ENCODE measurements at regions not wholly inside any gene's neighbourhood (a gene's known extent, or its start where the extent isn't known, plus 50 kb on each side); places are given as distances from the start of the nearest gene placed in this dataset.

GRCh38 chr13:63337041-63337440, 1921.4 kb upstream of the PCDH20 start:
- Histone ChIP-seq H3K27me3 (ENCODE audit: low read depth, low read length) (no peaks in the 10 kb centered on the region), H3K36me3 (ENCODE audit: control insufficient read depth in 1 of 2, insufficient read depth in 2 of 2, low read length in 2 of 2) (no peaks in the 10 kb centered on the region), H3K4me1 (ENCODE audit: control insufficient read depth in 1 of 2, insufficient read depth in 2 of 2, low read length in 2 of 2) (no peaks in the 10 kb centered on the region), H3K27ac (ENCODE audit: low read length) (no peak overlapping the region), H3K4me3 (ENCODE audit: low read depth in 1 of 2, low read length in 2 of 2) (no peak overlapping the region), H3K9me3 (ENCODE audit: control insufficient read depth in 1 of 2, low read length in 2 of 2) (no peaks in the 10 kb centered on the region)

GRCh38 chr13:63336549-63336948, 1920.9 kb upstream of the PCDH20 start:
- H3K4me3 ChIP-seq (ENCODE audit: low read depth in 1 of 2, low read length in 2 of 2): no peak overlapping the region
- H3K9me3 ChIP-seq (ENCODE audit: control insufficient read depth in 1 of 2, low read length in 2 of 2): no peaks in the 10 kb centered on the region
- no peaks in the 10 kb centered on the region for H3K4me1 ChIP-seq (ENCODE audit: control insufficient read depth in 1 of 2, insufficient read depth in 2 of 2, low read length in 2 of 2)
- no peak overlapping the region for H3K27ac ChIP-seq (ENCODE audit: low read length)
- no peaks in the 10 kb centered on the region for H3K27me3 ChIP-seq (ENCODE audit: low read depth, low read length)
- H3K36me3 ChIP-seq (ENCODE audit: control insufficient read depth in 1 of 2, insufficient read depth in 2 of 2, low read length in 2 of 2): no peaks in the 10 kb centered on the region

GRCh38 chr13:63327584-63327983, 1911.9 kb upstream of the PCDH20 start:
- Histone ChIP-seq H3K4me1 (ENCODE audit: control insufficient read depth in 1 of 2, insufficient read depth in 2 of 2, low read length in 2 of 2) (no peaks in the 10 kb centered on the region), H3K4me3 (ENCODE audit: low read depth in 1 of 2, low read length in 2 of 2) (no peak overlapping the region), H3K27me3 (ENCODE audit: low read depth, low read length) (no peaks in the 10 kb centered on the region), H3K27ac (ENCODE audit: low read length) (no peak overlapping the region), H3K36me3 (ENCODE audit: control insufficient read depth in 1 of 2, insufficient read depth in 2 of 2, low read length in 2 of 2) (no peaks in the 10 kb centered on the region), H3K9me3 (ENCODE audit: control insufficient read depth in 1 of 2, low read length in 2 of 2) (no peaks in the 10 kb centered on the region)

DNA sequence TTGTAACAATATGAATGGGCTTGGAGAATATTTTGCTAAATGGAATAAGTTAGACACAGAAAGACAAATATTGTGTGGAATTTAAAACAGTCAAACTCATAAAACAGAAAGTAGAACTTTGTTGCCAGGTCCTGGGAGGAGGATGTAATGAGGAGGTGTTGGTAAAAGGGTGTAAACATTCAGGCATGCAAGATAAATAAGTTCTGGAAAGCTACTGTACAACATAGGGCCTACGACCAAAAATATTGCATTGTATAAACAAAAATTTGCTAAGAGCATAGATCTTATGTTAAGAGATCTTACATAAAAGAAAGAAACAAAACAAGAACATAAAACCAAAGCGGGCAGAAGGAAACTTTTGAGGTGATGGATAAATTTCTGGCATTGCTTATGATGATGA, 1907.8 kb upstream of the PCDH20 start:
- H3K27me3 ChIP-seq (ENCODE audit: low read depth, low read length): no peaks in the 10 kb centered on the region
- no peaks in the 10 kb centered on the region for H3K36me3 ChIP-seq (ENCODE audit: control insufficient read depth in 1 of 2, insufficient read depth in 2 of 2, low read length in 2 of 2)

DNA sequence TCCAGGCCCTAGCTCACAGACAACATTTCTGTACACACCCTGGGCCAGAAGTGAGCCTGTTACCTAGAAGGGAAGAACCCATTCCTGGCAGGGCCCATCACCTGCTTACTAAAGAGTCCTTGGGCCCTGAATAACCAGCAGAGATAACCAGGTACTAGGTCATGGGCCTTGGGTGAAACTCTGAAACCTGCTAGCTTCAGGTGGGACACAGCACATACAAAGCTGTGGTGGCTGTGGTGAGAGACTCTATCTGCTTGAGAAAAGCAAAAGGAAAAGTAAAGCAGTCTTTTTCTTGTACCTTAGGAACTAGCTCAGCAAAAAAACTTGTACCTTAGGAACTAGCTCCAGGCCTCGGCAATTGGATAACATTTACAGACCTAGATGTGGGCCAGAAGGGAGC, 1895.9 kb upstream of the PCDH20 start:
- H3K27ac ChIP-seq (ENCODE audit: low read length): no peak overlapping the region
- no peak overlapping the region for H3K4me3 ChIP-seq (ENCODE audit: low read depth in 1 of 2, low read length in 2 of 2)
- H3K27me3 ChIP-seq (ENCODE audit: low read depth, low read length): no peaks in the 10 kb centered on the region
- no peaks in the 10 kb centered on the region for H3K9me3 ChIP-seq (ENCODE audit: control insufficient read depth in 1 of 2, low read length in 2 of 2)
- H3K4me1 ChIP-seq (ENCODE audit: control insufficient read depth in 1 of 2, insufficient read depth in 2 of 2, low read length in 2 of 2): no peaks in the 10 kb centered on the region
- H3K36me3 ChIP-seq (ENCODE audit: control insufficient read depth in 1 of 2, insufficient read depth in 2 of 2, low read length in 2 of 2): no peaks in the 10 kb centered on the region

More for the DNA sequence above, 1907.8 kb upstream of the PCDH20 start:
- H3K4me3 ChIP-seq (ENCODE audit: low read depth in 1 of 2, low read length in 2 of 2): no peak overlapping the region
- H3K27ac ChIP-seq (ENCODE audit: low read length): no peak overlapping the region
- no peaks in the 10 kb centered on the region for H3K9me3 ChIP-seq (ENCODE audit: control insufficient read depth in 1 of 2, low read length in 2 of 2)
- H3K4me1 ChIP-seq (ENCODE audit: control insufficient read depth in 1 of 2, insufficient read depth in 2 of 2, low read length in 2 of 2): no peaks in the 10 kb centered on the region

- no peak overlapping the region for H3K27ac ChIP-seq (ENCODE audit: low read length)
- H3K36me3 ChIP-seq (ENCODE audit: control insufficient read depth in 1 of 2, insufficient read depth in 2 of 2, low read length in 2 of 2): no peaks in the 10 kb centered on the region
- no peaks in the 10 kb centered on the region for H3K9me3 ChIP-seq (ENCODE audit: control insufficient read depth in 1 of 2, low read length in 2 of 2)
- no peaks in the 10 kb centered on the region for H3K27me3 ChIP-seq (ENCODE audit: low read depth, low read length)
- H3K4me1 ChIP-seq (ENCODE audit: control insufficient read depth in 1 of 2, insufficient read depth in 2 of 2, low read length in 2 of 2): no peaks in the 10 kb centered on the region
- no peak overlapping the region for H3K4me3 ChIP-seq (ENCODE audit: low read depth in 1 of 2, low read length in 2 of 2)
These were observed 1893.0 kb upstream of the PCDH20 start for GRCh38 chr13:63308549-63309165.

DNA sequence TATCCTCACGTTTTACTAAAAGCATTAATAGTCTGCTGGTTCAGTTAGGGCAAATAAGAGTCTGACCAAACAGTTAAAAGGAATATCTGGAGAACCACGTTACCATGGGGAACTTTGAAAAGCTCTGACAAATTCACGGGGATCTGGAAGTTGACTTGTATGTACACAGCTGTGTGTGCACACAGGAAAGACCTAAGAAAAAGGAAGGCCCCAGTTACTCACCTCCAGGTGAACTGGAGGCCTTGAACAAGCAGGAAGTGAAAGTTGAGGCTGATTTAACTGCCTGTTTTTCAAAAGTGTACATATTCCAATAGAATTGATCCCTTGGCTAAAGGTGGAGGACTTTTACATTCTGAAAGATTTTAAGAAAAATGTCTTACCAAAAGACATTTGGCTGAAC, 1891.6 kb upstream of the PCDH20 start:
- no peak overlapping the region for H3K4me3 ChIP-seq (ENCODE audit: low read depth in 1 of 2, low read length in 2 of 2)

GRCh38 chr13:63305641-63306133, 1890.0 kb upstream of the PCDH20 start:
- H3K4me1 ChIP-seq (ENCODE audit: control insufficient read depth in 1 of 2, insufficient read depth in 2 of 2, low read length in 2 of 2): no peaks in the 10 kb centered on the region
- H3K4me3 ChIP-seq (ENCODE audit: low read depth in 1 of 2, low read length in 2 of 2): no peak overlapping the region
- no peaks in the 10 kb centered on the region for H3K36me3 ChIP-seq (ENCODE audit: control insufficient read depth in 1 of 2, insufficient read depth in 2 of 2, low read length in 2 of 2)
- H3K27ac ChIP-seq (ENCODE audit: low read length): no peak overlapping the region
- H3K9me3 ChIP-seq (ENCODE audit: control insufficient read depth in 1 of 2, low read length in 2 of 2): no peaks in the 10 kb centered on the region
- H3K27me3 ChIP-seq (ENCODE audit: low read depth, low read length): no peaks in the 10 kb centered on the region

More for the DNA sequence above, 1891.6 kb upstream of the PCDH20 start:
- no peak overlapping the region for H3K27ac ChIP-seq (ENCODE audit: low read length)
- H3K27me3 ChIP-seq (ENCODE audit: low read depth, low read length): no peaks in the 10 kb centered on the region
- no peaks in the 10 kb centered on the region for H3K9me3 ChIP-seq (ENCODE audit: control insufficient read depth in 1 of 2, low read length in 2 of 2)
- no peaks in the 10 kb centered on the region for H3K36me3 ChIP-seq (ENCODE audit: control insufficient read depth in 1 of 2, insufficient read depth in 2 of 2, low read length in 2 of 2)
- H3K4me1 ChIP-seq (ENCODE audit: control insufficient read depth in 1 of 2, insufficient read depth in 2 of 2, low read length in 2 of 2): no peaks in the 10 kb centered on the region

DNA sequence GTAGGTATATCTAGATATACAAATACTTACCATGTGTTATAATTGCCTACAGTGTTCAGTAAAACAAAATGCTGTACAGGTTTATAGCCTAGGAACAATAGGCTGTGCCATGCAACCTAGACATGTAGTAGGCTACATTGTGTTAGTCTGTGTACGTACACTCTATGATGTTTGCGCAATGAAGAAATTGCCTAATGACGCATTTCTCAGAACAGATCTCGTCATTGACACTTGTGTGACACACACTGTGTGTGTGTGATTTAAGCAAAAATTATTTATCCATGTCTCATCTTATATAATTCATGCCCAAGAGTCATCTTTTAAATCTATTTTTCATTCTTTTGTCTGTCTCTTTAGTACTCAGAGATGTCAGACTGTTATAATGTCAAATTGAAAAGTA, 1888.8 kb upstream of the PCDH20 start:
- no peak overlapping the region for H3K27ac ChIP-seq (ENCODE audit: low read length)
- H3K4me1 ChIP-seq (ENCODE audit: control insufficient read depth in 1 of 2, insufficient read depth in 2 of 2, low read length in 2 of 2): no peaks in the 10 kb centered on the region
- no peaks in the 10 kb centered on the region for H3K9me3 ChIP-seq (ENCODE audit: control insufficient read depth in 1 of 2, low read length in 2 of 2)
- H3K36me3 ChIP-seq (ENCODE audit: control insufficient read depth in 1 of 2, insufficient read depth in 2 of 2, low read length in 2 of 2): no peaks in the 10 kb centered on the region
- no peak overlapping the region for H3K4me3 ChIP-seq (ENCODE audit: low read depth in 1 of 2, low read length in 2 of 2)
- no peaks in the 10 kb centered on the region for H3K27me3 ChIP-seq (ENCODE audit: low read depth, low read length)

- no peaks in the 10 kb centered on the region for H3K27me3 ChIP-seq (ENCODE audit: low read depth, low read length)
- no peaks in the 10 kb centered on the region for H3K4me1 ChIP-seq (ENCODE audit: control insufficient read depth in 1 of 2, insufficient read depth in 2 of 2, low read length in 2 of 2)
- H3K27ac ChIP-seq (ENCODE audit: low read length): no peak overlapping the region
- H3K9me3 ChIP-seq (ENCODE audit: control insufficient read depth in 1 of 2, low read length in 2 of 2): no peaks in the 10 kb centered on the region
- H3K36me3 ChIP-seq (ENCODE audit: control insufficient read depth in 1 of 2, insufficient read depth in 2 of 2, low read length in 2 of 2): no peaks in the 10 kb centered on the region
- H3K4me3 ChIP-seq (ENCODE audit: low read depth in 1 of 2, low read length in 2 of 2): no peak overlapping the region
These were observed 1884.3 kb upstream of the PCDH20 start for GRCh38 chr13:63299866-63300394.

- Histone ChIP-seq H3K4me3 (ENCODE audit: low read depth in 1 of 2, low read length in 2 of 2) (no peak overlapping the region), H3K27ac (ENCODE audit: low read length) (no peak overlapping the region), H3K9me3 (ENCODE audit: control insufficient read depth in 1 of 2, low read length in 2 of 2) (no peaks in the 10 kb centered on the region), H3K4me1 (ENCODE audit: control insufficient read depth in 1 of 2, insufficient read depth in 2 of 2, low read length in 2 of 2) (no peaks in the 10 kb centered on the region), H3K27me3 (ENCODE audit: low read depth, low read length) (no peaks in the 10 kb centered on the region), H3K36me3 (ENCODE audit: control insufficient read depth in 1 of 2, insufficient read depth in 2 of 2, low read length in 2 of 2) (no peaks in the 10 kb centered on the region)
These were observed 1881.5 kb upstream of the PCDH20 start for GRCh38 chr13:63297163-63297562.

DNA sequence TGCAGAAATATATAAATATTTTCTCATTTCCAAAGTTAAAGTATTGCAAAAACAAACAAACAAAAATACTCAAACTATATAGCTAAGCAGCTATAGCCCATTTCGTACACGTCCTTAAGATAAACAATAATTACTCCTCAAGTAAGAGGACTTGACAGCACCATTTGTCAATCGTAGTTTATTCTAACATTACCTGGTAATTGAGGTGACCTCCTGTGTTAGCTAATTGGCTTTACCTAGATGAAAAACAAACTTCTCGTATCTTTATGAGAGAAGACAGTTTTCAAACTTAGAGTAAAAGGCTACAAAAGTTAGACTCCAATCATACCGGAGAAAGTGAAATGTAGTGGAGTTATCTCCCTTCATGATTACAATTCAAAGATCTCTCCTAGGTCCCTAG, 1876.1 kb upstream of the PCDH20 start:
- H3K36me3 ChIP-seq (ENCODE audit: control insufficient read depth in 1 of 2, insufficient read depth in 2 of 2, low read length in 2 of 2): no peaks in the 10 kb centered on the region
- H3K4me1 ChIP-seq (ENCODE audit: control insufficient read depth in 1 of 2, insufficient read depth in 2 of 2, low read length in 2 of 2): no peaks in the 10 kb centered on the region
- H3K27me3 ChIP-seq (ENCODE audit: low read depth, low read length): no peaks in the 10 kb centered on the region
- H3K27ac ChIP-seq (ENCODE audit: low read length): no peak overlapping the region
- no peaks in the 10 kb centered on the region for H3K9me3 ChIP-seq (ENCODE audit: control insufficient read depth in 1 of 2, low read length in 2 of 2)
- no peak overlapping the region for H3K4me3 ChIP-seq (ENCODE audit: low read depth in 1 of 2, low read length in 2 of 2)

Data from muscle layer of duodenum (tissue), 2 donors.